Stimulated activated CD4-positive, alpha-beta T cell treated with anti-CD3 and anti-CD28 coated beads, Interleukin-4, amount 100 ng/mL, for 24 hours (primary cell): ENCODE measurements at regions not wholly inside any gene's neighbourhood (a gene's known extent, or its start where the extent isn't known, plus 50 kb on each side); places are given as distances from the start of the nearest gene placed in this dataset.
A peak's percentile ranks its signal among the peaks of the same experiment; 100 is the strongest.

Experiments
- DNase-seq: peaks from one replicate; pipeline ENCODE4 v3.0.0-alpha.2; 2020

DNA sequence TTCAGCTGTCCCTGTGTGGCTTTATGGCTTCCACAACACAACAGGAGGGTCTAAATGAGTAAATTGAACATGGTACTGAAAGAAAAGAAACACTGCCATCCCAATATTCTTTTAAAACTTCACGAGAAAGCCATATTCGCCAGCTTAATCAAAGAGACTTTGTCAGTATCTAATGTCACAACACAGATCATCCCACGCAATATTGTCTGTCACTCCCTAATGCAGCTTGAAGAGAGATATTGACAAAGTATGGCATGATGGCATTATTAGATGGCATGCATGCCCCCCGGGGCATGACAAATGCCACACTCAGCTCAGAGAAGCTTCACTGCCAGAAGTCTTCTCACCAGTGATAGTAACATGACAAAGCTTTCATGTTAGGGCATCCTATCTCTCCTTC, 197.8 kb downstream of the TTC8 start:
- DNase-seq: no peak

DNA sequence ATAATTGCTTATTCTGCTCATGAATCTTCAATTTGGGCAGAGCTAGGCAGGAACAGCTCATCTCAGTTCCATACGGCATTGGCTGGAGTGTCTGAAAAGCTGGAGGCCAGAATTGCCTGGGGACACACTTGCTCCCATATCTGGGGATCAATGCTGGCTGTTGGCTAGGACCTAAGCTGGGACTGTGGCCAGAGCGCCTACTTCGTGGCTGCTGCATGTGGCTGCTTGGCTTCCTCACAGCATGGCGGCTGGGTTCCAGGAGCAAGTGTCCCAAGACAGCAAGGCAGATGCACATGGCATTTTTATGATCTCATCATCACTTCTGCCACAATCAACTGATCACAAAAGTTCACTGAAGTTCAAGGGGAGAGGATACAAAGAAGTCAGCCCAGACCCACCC, 200.2 kb downstream of the TTC8 start:
- no peak for DNase-seq

DNA sequence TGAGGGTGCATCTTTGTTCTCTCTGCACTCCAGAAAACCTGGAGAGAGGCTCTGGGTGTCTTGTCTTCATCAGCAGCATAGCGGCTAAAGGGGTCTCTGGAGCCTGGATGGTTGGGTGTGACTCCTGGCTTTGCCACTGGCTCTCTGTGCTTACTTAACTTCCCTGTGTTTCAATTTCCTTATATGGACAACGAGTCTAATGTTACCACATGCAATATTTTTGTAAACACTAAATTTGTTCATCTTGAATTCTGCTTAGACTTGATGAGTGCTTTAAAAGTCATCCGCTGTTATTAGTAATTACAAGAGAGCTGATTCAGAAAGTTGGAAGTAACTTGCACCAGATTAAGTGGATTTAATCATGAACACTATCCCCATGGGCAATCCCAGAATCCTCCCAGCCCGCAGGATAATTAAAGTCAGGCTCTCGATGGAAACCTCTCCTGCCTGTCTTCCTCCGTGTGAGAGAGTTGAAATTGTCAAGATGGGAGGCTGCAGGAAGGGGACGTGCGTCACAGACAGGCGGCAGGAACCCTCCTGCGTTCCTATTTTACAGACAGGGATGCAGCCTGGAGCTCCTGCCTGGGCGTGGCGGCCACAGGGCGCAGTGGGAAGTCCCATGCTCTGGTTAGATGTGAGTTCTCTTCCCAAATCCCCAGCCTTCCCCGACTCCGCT, 201.2 kb downstream of the TTC8 start:
- no peak for DNase-seq

DNA sequence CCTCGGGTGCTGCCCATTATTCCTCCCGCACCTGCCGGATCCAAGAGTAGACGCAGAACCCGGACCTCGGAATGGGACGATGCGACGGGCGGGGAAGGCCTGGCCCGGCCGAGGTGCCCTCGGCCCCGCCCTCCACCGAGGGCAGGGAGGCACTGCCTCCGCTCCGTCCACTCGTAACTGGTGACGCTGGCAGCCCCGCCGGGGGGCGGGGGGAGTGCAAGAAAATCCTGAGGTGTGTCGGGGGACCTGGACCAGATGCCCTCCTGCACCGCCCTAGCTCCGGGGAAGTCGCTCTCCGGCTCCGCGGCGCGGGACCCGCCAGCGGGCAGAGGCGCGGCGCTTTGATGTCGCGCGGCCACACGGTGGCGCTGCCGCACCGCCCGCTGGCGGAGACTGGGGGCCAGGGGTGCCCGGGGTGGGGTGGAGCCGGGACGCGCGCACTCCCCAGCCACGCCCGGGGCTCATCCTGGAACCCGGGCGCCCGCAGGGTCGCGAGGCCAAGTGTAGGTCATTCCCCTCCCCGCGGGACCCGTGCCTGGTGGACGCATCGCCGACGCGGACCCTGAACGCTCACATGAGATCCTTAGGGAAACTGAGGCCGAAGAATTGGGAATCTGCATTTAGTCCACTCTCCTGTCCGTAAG, 202.8 kb downstream of the TTC8 start:
- DNase-seq: peak; percentile 53

DNA sequence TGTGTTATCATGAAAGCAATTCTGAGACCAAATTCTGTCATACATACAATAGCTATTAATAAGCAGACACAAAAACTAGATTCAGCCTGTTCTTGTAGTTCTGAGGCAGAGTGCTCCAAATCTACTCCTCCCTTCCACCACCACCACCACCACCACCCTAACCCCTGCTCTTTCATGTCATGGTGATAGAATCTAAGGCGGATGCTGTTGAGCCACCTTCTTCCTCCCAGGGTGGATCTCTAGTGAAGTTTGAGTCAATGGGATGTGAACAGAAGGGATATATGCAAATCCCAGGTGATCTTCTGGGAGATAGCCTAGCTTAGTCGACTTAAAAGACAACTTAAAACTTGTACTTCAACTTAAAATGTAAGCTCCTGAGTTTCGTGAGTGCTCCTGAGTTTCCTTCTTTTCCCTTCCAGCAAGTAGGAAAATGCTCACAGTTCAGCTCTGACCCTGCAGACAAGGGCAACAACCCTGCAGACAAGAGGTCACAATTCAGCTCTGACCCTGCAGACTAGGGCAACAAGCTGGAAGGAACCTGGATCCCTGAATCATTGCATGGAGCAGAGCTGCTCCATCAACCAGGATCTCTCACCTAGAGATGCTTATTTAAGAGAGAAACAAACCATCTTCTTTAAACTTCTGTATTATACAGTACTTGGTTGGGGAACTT, 204.1 kb downstream of the TTC8 start:
- no peak for DNase-seq

DNA sequence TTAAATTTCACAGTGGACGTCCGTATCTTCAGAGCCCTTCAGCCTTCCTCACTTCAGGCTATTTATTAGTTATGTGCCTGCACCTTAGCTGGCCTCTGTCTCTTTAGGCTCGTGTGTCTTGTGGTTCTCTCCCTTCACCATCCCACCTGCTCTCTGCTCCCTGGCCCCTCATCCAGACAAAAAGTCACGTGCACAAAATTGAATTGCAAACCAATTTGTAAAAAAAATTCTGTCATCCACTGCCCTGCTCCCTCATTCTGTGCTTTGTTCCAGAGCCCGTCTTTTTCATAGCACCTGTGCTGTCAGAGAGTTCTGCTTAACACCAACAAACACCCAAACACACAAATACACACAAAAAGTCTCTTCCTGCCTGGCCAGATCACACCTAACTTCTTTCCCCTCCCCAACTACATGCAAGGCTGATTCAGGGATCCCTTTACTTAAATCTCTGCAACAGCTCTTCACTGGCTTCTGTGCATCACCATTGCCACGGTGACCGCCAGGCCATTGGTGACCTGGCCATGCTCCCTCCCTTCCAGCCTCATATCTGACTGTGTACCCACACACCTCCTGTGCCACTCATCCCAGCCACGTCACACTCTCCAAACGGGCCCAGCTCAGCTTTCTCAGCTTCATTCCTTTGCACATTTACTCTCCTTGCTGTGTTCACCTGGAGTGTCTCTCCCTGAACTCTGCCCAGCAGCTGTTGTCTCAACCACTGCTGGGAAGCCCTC, 205.7 kb downstream of the TTC8 start:
- no peak for DNase-seq

DNA sequence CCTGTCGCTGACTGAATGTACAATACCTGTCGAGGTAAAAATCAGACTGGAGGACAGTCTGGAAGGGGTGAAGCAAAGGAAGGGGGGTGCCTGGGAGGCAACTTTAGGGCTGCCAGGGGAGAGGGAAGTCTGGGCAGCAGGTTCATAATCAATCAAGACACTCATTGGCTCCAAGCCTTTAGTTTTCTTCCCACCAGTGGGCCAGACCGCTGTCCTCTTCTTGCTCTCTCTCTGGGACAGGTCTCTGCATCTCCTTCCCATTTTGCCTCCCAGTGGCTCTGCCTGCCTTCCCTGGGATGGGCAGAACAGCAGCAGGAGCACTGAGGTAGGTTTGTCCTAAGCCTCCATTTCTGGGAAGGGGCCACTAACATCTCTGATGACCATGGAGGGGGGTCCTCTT, 206.5 kb downstream of the TTC8 start:
- DNase-seq: no peak

DNA sequence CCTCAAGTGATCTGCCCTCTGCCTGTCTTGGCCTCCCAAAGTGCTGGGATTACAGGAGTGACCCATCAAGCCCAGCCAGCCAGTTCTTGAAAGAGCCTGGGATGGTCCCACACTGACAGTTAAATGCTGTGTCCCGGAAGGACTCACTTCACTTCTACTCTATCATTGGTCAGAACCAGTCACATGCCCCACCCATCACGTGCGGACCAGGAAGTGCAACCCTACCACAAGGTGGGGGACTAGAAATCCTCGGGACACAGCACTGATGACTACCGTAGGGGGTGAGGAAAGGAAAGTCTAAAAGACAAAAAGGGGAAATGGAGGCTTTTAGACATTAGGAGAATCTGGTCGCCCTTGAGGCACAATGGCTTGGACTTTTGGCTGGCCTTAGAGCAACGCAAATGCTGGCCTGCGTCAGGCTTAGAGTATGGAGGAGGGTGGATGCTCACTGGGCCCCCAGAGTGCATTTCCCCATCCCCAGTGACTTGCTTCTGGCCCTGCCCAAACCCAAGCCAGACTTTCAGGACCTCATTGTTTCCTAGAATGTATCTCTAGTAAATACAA, 207.7 kb downstream of the TTC8 start:
- DNase-seq: no peak

DNA sequence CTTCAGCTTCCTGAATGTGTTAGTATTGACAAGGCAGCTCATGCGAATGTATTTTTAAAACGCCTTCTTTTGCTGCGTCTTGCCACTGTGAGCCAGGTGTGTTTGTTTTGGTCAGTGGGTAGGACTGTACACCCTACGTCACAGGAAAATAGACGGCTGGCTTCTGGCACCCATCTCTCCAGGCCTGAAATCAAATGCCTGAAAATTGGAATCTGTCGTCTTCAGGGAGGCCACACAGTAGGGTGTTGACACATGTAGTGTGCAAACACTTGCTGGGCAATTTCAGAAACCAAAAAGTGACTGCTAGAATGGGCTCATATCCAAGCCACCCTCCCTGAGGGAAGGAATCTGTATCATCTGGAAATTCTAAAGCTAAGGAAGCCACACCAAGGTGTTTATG, 209.3 kb downstream of the TTC8 start:
- DNase-seq: no peak

- no peak for DNase-seq
Observed at GRCh38 chr14:89036371-89036770, 211.9 kb downstream of the TTC8 start.

DNA sequence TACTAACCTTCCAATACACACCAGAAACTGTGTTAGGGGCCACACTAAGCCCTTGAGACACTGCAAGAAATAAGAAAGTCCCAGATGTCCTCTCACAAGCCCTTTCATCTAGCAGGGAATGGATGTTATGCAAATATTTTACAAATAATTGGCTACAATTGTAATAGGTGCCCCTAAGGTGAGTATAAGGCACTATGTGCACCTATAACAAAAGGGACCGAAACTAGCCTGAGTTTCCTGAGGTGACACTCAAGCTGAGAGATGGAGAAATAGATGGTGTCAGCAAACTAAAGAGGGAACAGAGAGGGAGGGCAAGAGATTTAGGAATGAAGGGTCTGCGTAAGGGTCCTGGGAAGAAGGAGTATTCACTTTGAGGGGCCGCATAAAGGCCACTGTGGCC, 212.6 kb downstream of the TTC8 start:
- no peak for DNase-seq

DNA sequence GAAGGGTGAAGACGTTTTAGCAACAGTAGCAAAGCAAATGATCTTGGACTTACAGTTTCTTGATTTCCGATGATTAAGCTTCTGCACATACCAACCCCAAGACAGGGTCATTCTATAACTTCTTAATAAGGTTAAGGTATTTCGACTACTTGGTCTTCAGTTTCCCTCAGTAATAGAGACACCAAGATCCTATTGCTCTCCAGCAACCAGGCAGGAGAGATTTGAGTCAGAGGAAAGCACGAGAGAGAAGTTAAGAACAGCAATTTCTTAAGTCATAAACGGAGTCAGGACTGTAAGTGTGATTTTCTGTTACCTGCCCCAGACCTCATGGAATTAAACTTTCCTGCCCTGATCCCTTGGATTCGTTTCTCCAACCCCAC, 215.6 kb downstream of the TTC8 start:
- DNase-seq: no peak

DNA sequence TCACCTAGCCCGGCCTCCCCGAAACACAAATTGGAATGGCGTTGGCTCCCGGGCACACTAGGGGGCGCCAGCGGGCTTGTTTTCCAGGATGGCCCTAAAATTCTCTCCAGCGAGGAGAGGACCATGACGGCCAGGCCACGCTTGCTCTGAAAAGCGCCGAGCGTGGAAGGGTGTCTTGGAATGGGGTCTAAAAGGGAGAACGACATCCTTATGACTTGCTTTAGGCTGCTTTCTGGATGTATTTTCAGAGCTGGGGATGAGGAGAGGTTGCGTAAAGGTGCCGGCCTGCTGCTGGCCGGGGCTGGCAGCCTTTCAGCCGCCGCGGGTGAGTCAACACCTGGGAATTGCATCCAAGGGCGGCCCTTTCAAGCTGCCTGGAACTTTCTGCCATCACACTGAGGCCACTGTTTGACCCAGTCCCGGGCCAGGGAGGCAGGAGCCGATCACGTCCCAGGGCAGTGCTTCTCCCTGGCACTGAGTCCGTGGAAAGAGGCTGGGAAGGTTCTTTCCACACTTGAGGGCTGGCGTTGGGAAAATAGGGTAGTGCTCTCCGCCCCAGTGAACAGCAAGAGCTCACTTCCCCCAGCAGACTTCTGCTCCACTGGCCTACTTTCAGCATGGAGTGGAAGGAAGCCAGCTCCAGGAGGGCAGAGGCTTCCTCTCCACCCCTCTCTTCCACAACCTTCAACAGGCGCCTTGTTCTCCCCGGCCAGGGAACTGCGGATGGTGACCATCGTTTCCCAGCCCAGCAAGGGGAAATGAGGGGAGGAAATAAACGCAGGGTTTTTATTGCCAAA, 216.2 kb downstream of the TTC8 start:
- DNase-seq: peak; percentile 88

DNA sequence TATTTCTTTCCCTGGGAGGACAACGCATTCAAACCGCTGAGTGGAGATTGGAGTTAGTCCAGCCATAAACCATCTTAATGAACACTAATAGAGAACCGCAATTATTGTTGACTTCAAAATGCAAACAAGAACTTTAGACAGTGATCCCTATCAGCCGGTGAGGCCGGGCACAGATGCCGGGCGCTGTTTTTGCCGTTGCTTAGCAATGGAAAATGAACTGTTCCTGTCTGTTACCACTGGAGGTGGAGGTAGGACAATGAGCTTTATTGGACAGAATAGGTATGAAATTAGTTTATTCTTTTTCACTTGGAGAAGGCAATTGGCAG, 216.8 kb downstream of the TTC8 start:
- no peak for DNase-seq

- no peak for DNase-seq
Observed at GRCh38 chr14:89042021-89042420, 217.6 kb downstream of the TTC8 start.

DNA sequence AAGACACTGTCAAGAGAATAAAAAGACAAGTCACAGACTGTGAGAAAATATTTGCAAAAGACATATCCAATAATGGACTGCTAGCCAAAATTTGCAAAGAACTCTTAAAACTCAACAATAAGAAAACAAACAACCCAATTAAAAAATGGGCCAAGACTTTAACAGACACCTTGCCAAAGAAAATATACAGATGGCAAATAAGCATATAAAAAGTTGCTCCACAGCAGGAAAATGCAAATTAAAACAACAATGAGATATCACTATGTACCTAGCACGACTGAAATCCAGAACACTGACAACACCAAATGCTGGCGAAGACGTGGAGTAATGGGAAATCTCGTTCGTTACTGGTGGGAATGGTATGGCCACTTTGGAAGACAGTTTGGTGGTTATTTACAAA, 228.9 kb downstream of the TTC8 start:
- DNase-seq: no peak

DNA sequence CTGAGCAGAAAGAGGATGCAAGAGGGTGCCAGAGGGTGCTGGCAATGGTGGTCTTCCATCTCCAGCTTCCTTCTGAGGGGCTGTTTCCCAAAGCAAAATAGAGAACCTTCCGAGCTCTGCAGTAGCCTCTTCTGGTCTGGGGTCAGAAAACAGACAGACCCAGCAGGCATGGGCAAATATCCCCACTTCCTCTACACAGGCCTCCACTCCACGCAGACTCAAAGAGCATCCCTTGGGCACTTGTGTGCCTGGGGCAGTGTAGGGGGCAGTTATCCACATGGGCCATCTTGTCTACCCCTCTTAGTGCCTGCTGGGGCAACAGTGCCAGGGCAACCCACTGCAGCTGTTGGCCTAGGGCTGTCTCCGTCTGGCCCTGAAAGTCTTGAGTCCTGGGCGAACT, 231.9 kb downstream of the TTC8 start:
- DNase-seq: no peak

GRCh38 chr14:89058697-89059096, 234.2 kb downstream of the TTC8 start:
- no peak for DNase-seq

GRCh38 chr14:89060191-89060590, 235.7 kb downstream of the TTC8 start:
- DNase-seq: no peak

DNA sequence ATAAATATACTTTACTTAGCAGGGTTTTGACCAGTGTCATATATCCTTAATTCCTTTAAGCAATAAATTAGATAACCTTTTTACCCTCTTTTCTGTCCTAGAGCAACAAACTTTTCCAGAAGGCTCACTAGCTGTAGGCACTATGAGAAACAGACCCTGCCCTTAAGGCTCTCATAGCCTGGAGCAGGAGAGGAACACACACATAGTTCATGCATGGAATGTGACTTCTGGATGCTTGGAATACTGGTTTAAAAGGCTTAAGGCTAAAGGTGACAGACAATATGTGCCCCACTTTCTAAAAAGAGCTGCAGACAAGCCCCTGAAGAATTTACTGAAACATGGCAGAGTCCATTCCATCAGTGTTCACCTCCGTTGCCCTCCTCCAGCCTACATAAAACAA, 237.2 kb downstream of the TTC8 start:
- no peak for DNase-seq

DNA sequence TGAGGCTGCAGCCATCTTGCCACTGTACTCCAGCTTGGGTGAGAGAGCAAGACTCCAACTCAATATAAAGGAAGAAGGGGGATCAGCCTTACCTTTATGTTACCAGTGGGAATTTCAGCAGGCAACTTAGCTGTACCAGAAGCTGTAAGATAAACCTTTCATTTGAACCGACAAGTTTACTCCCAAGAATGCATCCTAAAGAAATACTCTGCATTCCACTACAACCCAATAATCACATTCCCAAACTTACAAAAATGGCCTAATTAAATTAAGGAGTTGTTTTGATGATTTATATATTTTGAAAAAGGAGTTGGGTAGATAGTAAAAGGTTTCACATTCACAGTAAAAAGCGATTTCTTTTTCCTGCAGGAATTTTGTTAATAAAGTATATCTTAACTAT, 241.4 kb downstream of the TTC8 start:
- no peak for DNase-seq

GRCh38 chr14:89067293-89067972, 243.0 kb downstream of the TTC8 start:
- no peak for DNase-seq
